Psoas muscle (tissue), 7 donors: ENCODE measurements at regions not wholly inside any gene's neighbourhood (a gene's known extent, or its start where the extent isn't known, plus 50 kb on each side); places are given as distances from the start of the nearest gene placed in this dataset.

Source experiments
- ATAC-seq, 4 donors: fragments of 200-7000 bp; cut with Tn5 transposase; one replicate each; pipeline ENCODE4 v1.9.1; 2020; ENCODE audit warnings: moderate library complexity in 3 of 4, mild to moderate bottlenecking in 2 of 4
- DNase-seq, 2 donors: peaks; one replicate each; pipeline ENCODE4 v3.0.0-alpha.2; 2020
- H3K27ac ChIP-seq: fragments of 200-600 bp; one replicate; pipeline ENCODE4 v1.8.0; 2022
- H3K27me3 ChIP-seq, 3 donors: fragments of 200-600 bp in 1 of 3; one replicate each; pipeline versions ENCODE4 v1.6.1 to v1.8.0; 2013 to 2022; ENCODE audit warnings: low read length in 2 of 3, mild to moderate bottlenecking in 2 of 3, moderate library complexity in 1 of 3; ENCODE audit not compliant: insufficient read depth in 3 of 3
- H3K36me3 ChIP-seq, 2 donors: fragments of 200-600 bp in 1 of 2; one replicate each; pipeline versions ENCODE4 v1.6.1 to v1.8.0; 2013 to 2022; ENCODE audit warnings: low read depth in 1 of 2, mild to moderate bottlenecking in 1 of 2, moderate library complexity in 1 of 2; ENCODE audit not compliant: insufficient read depth in 1 of 2
- H3K4me1 ChIP-seq: fragments of 200-600 bp; one replicate; pipeline ENCODE4 v1.8.0; 2022
- H3K4me3 ChIP-seq: fragments of 200-600 bp; one replicate; pipeline ENCODE4 v1.8.0; 2022; ENCODE audit warnings: mild to moderate bottlenecking
- H3K9me3 ChIP-seq: fragments of 200-600 bp; one replicate; pipeline ENCODE4 v1.8.0; 2022
- CTCF ChIP-seq: fragments of 200-600 bp; IDR thresholded peaks from one replicate; pipeline ENCODE4 v1.8.0; 2022; ENCODE audit warnings: antibody characterized with exemption
- WGBS, 3 donors: extraction: QIAGEN DNeasy Blood & Tissue Kit; methylation state at CpG; one replicate each; pipeline versions ENCODE4 v1.1.6 to v1.1.7; 2013; 5-methylcytosine and 5-hydroxymethylcytosine counted together
- intact Hi-C, 2 donors: fragments of 100-400 bp; cut with DNase I; formaldehyde crosslinking; loops; one replicate each; pipeline versions ENCODE4 v1.11.0 to v1.14.2; 2022
- donor health status: healthy with polysubstance abuse.
- donor health status: DM: no; HTN: no; CAD: no; lungs with moderate emphysema.
- donor health status: Bipolar disorder and iron deficiency.
- donor health status: healthy.
- donor health status: DM: yes; HTN: yes; CAD: no.
- donor health status: DM: no; HTN: no; CAD: no.
- donor health status: DM: yes; HTN: yes; CAD: no.

- intact Hi-C loops: loop anchor here in 1 of 2 donors (5.0 kb wide), 1 partner anchor 98 kb away; no protein-coding TSS in a partner anchor
- Histone ChIP-seq H3K27me3 (no peaks in the 10 kb centered on the region), H3K9me3 (no peaks in the 10 kb centered on the region), H3K4me3 (no peak overlapping the region), H3K36me3 (no peaks in the 10 kb centered on the region), H3K27ac (peak overlapping the region; percentile 83), H3K4me1 (peaks cover 97% of the 10 kb centered on the region)
- TF ChIP-seq CTCF: no peak
- no peak for DNase-seq
- 54 to 64% (median 62%) methylated on average over 9 of the region's 9 CpGs for WGBS, 3 donors
- no peak for ATAC-seq
Measured at GRCh38 chr17:77425348-77425747, 284.6 kb downstream of the SEC14L1 start.

- Histone ChIP-seq H3K36me3 (no peaks in the 10 kb centered on the region), H3K4me3 (no peak overlapping the region), H3K9me3 (no peaks in the 10 kb centered on the region), H3K4me1 (peaks cover 97% of the 10 kb centered on the region), H3K27me3 (no peaks in the 10 kb centered on the region), H3K27ac (peak overlapping the region; percentile 83)
- no peak for TF ChIP-seq CTCF
- 60 to 75% (median 67%) methylated on average over 19 to 23 of the region's 23 CpGs for WGBS, 3 donors
- DNase-seq (peak in 1 of 2 donors; percentile 52), ATAC-seq (no peak)
- intact Hi-C loops: loop anchor here in 1 of 2 donors (5.0 kb wide), 1 partner anchor 99 kb away; no protein-coding TSS in a partner anchor
Measured at GRCh38 chr17:77425791-77426641, 285.2 kb downstream of the SEC14L1 start.

- H3K27me3 ChIP-seq: no peaks in the 10 kb centered on the region
- DNase-seq: peak in 1 of 2 donors; percentile 14
- TF ChIP-seq CTCF: no peak
- ATAC-seq: no peak
- H3K36me3 ChIP-seq: no peaks in the 10 kb centered on the region
- no peak overlapping the region for H3K4me3 ChIP-seq
- peak overlapping the region; percentile 83 for H3K27ac ChIP-seq
- intact Hi-C loops: loop anchor here in 1 of 2 donors (5.0 kb wide), 1 partner anchor 100 kb away; no protein-coding TSS in a partner anchor
- H3K9me3 ChIP-seq: no peaks in the 10 kb centered on the region
- WGBS, 3 donors: 76 to 78% (median 76%) methylated on average over 11 of the region's 11 CpGs
- H3K4me1 ChIP-seq: peaks cover 91% of the 10 kb centered on the region
Measured at GRCh38 chr17:77426676-77427386, 286.1 kb downstream of the SEC14L1 start.

- no peak for TF ChIP-seq CTCF
Measured at GRCh38 chr17:77427391-77427991, 286.7 kb downstream of the SEC14L1 start.

More at GRCh38 chr17:77427391-77427991, 286.7 kb downstream of the SEC14L1 start:
- no peaks in the 10 kb centered on the region for H3K27me3 ChIP-seq
- ATAC-seq: peak in 2 of 4 donors; percentile 23 to 26
- H3K4me1 ChIP-seq: peaks cover 84% of the 10 kb centered on the region
- H3K27ac ChIP-seq: peak overlapping the region; percentile 83
- intact Hi-C loops: loop anchor here in 1 of 2 donors (5.0 kb wide), 1 partner anchor 100 kb away; no protein-coding TSS in a partner anchor
- no peaks in the 10 kb centered on the region for H3K36me3 ChIP-seq
- DNase-seq: peak; percentile 74 to 81
- H3K4me3 ChIP-seq: no peak overlapping the region
- no peaks in the 10 kb centered on the region for H3K9me3 ChIP-seq
- WGBS, 3 donors: 28 to 44% (median 31%) methylated on average over 14 of the region's 14 CpGs
